ENCODE measurements at regions not wholly inside any gene's neighbourhood (a gene's known extent, or its start where the extent isn't known, plus 50 kb on each side); places are given as distances from the start of the nearest gene placed in this dataset.
A peak's percentile ranks its signal among the peaks of the same experiment; 100 is the strongest.

DNA sequence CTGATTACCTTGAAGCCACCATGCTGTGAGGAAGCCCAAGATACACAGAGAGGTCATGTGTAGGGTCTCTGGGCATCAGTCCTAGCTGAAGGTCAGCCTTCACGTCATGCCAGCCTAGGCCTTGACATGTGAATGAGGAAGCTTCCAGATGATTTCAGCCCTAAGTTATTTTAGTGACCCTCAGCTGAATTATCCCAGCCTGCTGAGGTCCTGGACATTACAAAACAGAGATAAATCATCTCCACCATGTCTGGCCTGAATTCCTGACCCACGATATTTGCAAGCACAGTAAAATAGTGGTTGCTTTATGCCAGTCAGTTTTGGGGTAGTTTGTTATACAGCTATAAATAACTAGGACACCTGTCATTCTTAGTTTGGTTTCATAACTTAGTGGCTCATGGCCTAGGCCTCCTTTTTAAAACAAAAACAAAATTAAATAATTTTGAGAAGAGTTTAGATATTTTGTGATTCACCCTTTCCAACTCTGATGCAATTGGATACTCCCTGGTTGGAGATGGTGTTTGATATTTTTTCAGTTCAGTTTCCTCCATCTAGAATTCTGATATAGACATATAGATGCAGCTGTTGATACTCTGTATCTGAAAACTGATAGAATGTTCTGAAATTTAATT lies 571.3 kb upstream of the CLINT1 start:
- peak overlapping the region; percentile 28; the same call in 1 of the 2 replicates for H3K27ac ChIP-seq (ENCODE audit: low read length)

DNA sequence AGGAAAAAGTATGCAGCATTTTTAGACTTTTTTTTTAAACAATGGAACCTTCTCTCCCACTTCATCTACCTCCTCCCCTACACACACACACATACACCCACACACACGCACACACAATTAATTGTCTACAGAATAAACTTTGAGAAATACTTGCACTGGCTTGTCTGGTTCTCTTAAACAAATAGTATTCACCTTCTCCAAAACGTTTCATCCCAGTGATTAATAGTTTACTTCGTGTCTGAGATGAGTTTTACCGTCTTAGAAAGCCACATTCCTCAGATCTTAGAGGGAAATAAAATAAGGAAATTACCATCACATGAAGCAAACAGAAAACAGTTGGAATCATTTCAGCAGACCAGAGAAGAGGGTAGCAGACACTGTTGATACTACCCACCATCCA lies 570.6 kb upstream of the CLINT1 start:
- Histone ChIP-seq H3K4me2 (ENCODE audit: insufficient read depth, low read length) (no peak overlapping the region), H4K20me1 (ENCODE audit: insufficient read depth, low read length) (no peaks in the 10 kb centered on the region)
- ATAC-seq (ENCODE audit: insufficient read depth, low read depth), result no peak

More for the DNA sequence above, 571.3 kb upstream of the CLINT1 start:
- ATAC-seq (ENCODE audit: insufficient read depth, low read depth), result no peak
- H3K4me1 ChIP-seq (ENCODE audit: insufficient read depth, low read length), result peaks cover 47% of the 10 kb centered on the region
- no peaks in the 10 kb centered on the region for H3K36me3 ChIP-seq (ENCODE audit: insufficient read depth, low read length)
- H3K9me3 ChIP-seq (ENCODE audit: insufficient read depth, low read length, severe bottlenecking), result no peaks in the 10 kb centered on the region
- H3K9ac ChIP-seq (ENCODE audit: low read depth, low read length), result no peak overlapping the region
- no peaks in the 10 kb centered on the region for H3K27me3 ChIP-seq (ENCODE audit: insufficient read depth, low read length, poor library complexity)
- no peak overlapping the region for H3K4me3 ChIP-seq (ENCODE audit: low read depth in 1 of 2, low read length in 2 of 2)
- H4K20me1 ChIP-seq (ENCODE audit: insufficient read depth, low read length), result no peaks in the 10 kb centered on the region
- no peak overlapping the region for H2AFZ ChIP-seq (ENCODE audit: low read depth, low read length)
- DNase-seq, result no peak
- H3K4me2 ChIP-seq (ENCODE audit: insufficient read depth, low read length), result no peak overlapping the region
- TF ChIP-seq EZH2 (IDR thresholded peaks at IDR 0.05; ENCODE audit: borderline replicate concordance, low read depth, low read length, severe bottlenecking), result no peak
- TF ChIP-seq, protein P1, sequence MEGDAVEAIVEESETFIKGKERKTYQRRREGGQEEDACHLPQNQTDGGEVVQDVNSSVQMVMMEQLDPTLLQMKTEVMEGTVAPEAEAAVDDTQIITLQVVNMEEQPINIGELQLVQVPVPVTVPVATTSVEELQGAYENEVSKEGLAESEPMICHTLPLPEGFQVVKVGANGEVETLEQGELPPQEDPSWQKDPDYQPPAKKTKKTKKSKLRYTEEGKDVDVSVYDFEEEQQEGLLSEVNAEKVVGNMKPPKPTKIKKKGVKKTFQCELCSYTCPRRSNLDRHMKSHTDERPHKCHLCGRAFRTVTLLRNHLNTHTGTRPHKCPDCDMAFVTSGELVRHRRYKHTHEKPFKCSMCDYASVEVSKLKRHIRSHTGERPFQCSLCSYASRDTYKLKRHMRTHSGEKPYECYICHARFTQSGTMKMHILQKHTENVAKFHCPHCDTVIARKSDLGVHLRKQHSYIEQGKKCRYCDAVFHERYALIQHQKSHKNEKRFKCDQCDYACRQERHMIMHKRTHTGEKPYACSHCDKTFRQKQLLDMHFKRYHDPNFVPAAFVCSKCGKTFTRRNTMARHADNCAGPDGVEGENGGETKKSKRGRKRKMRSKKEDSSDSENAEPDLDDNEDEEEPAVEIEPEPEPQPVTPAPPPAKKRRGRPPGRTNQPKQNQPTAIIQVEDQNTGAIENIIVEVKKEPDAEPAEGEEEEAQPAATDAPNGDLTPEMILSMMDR (IDR thresholded peaks at IDR 0.05; ENCODE audit: borderline replicate concordance, extremely low read depth, low read length, poor library complexity, severe bottlenecking), result no peak
- H3K79me2 ChIP-seq (ENCODE audit: insufficient read depth, low read length), result no peaks in the 10 kb centered on the region

DNA sequence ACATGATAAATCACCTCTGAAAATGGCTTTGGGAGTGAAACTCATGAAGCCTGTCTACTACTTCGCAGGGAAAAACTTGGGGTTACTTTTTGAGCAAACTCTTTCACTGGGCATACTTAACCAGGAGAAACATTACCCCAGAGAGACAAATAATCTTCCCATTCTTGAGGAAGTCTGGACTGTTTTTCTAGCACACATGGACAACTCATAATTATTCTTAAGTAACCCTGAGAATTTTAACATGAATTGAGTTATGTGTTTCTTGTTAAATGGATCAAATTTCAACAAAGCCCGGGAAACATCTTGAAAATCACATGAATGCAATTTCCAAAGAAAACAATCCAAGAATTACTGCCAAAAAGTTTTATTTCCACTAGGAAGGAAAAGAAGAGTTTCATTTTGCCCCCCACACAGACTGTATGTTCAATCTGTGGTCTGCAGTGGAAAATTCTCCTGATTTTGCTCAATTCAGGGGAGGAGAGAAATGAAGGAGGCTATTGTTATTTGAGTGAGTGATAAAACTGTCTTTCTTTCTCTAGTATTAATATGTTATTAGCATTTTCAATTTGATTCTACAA lies 564.8 kb upstream of the CLINT1 start:
- ATAC-seq (ENCODE audit: insufficient read depth, low read depth) (no peak), DNase-seq (no peak)
- H3K9me3 ChIP-seq (ENCODE audit: insufficient read depth, low read length, severe bottlenecking), result no peaks in the 10 kb centered on the region
- no peaks in the 10 kb centered on the region for H3K79me2 ChIP-seq (ENCODE audit: insufficient read depth, low read length)
- no peaks in the 10 kb centered on the region for H3K36me3 ChIP-seq (ENCODE audit: insufficient read depth, low read length)
- no peaks in the 10 kb centered on the region for H3K27me3 ChIP-seq (ENCODE audit: insufficient read depth, low read length, poor library complexity)
- no peaks in the 10 kb centered on the region for H4K20me1 ChIP-seq (ENCODE audit: insufficient read depth, low read length)
- H3K4me3 ChIP-seq (ENCODE audit: low read depth in 1 of 2, low read length in 2 of 2), result no peak overlapping the region
- no peaks in the 10 kb centered on the region for H3K4me1 ChIP-seq (ENCODE audit: insufficient read depth, low read length)
- H3K27ac ChIP-seq (ENCODE audit: low read length), result no peak overlapping the region
- no peak overlapping the region for H3K9ac ChIP-seq (ENCODE audit: low read depth, low read length)
- H3K4me2 ChIP-seq (ENCODE audit: insufficient read depth, low read length), result no peak overlapping the region
- TF ChIP-seq EZH2 (IDR thresholded peaks at IDR 0.05; ENCODE audit: borderline replicate concordance, low read depth, low read length, severe bottlenecking), result no peak
- TF ChIP-seq, protein P1 (IDR thresholded peaks at IDR 0.05; ENCODE audit: borderline replicate concordance, extremely low read depth, low read length, poor library complexity, severe bottlenecking), result no peak
- H2AFZ ChIP-seq (ENCODE audit: low read depth, low read length), result no peak overlapping the region

More for the DNA sequence above, 570.6 kb upstream of the CLINT1 start:
- Histone ChIP-seq H3K9ac (ENCODE audit: low read depth, low read length) (no peak overlapping the region), H3K9me3 (ENCODE audit: insufficient read depth, low read length, severe bottlenecking) (no peaks in the 10 kb centered on the region), H3K79me2 (ENCODE audit: insufficient read depth, low read length) (no peaks in the 10 kb centered on the region), H3K4me1 (ENCODE audit: insufficient read depth, low read length) (peaks cover 40% of the 10 kb centered on the region), H3K4me3 (ENCODE audit: low read depth in 1 of 2, low read length in 2 of 2) (no peak overlapping the region), H3K27ac (ENCODE audit: low read length) (no peak overlapping the region; the same call in 1 of the 2 replicates), H3K36me3 (ENCODE audit: insufficient read depth, low read length) (no peaks in the 10 kb centered on the region), H3K27me3 (ENCODE audit: insufficient read depth, low read length, poor library complexity) (no peaks in the 10 kb centered on the region), H2AFZ (ENCODE audit: low read depth, low read length) (no peak overlapping the region)
- no peak for TF ChIP-seq EZH2 (IDR thresholded peaks at IDR 0.05; ENCODE audit: borderline replicate concordance, low read depth, low read length, severe bottlenecking)
- TF ChIP-seq, protein P1 (IDR thresholded peaks at IDR 0.05; ENCODE audit: borderline replicate concordance, extremely low read depth, low read length, poor library complexity, severe bottlenecking), result no peak
- no peak for DNase-seq
